ENCODE measurements at regions not wholly inside any gene's neighbourhood (a gene's known extent, or its start where the extent isn't known, plus 50 kb on each side); places are given as distances from the start of the nearest gene placed in this dataset.

DNA sequence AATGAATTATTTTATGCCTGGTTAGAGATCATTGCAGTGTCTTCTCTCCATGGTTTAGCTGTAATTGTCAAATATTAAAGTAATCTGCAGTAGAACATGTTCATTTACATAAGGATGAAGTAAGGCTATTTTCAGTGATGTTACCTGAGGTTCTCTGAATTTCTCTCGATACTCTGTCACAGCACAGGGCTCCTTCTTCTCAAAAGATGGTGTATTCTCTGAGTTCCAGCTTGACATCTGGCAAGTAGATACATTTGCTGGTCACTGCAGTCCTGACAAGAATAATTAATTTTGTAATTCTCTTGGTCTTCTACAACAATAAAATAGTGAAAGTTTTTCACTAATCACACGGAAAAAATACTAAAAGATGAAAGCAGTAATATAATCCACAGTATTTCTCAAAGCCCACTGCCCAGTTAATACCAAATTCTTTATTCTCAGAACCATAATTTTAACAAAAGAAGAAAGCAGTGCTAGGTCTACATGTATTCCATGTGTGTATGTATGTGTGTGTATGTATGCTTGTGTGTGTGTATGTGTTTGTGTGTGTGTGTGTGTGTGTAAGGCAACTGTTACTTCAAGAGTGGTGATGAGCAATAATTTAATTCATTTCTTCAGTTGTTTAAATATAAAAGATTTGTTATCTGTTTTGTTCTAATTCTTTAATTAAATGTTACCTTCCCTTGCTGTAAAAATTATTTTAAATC lies 1165.5 kb upstream of the SLC39A10 start:
- no peak overlapping the region for H3K9ac ChIP-seq (ENCODE audit: control insufficient read depth, insufficient read depth, low read length)
- no peaks in the 10 kb centered on the region for H3K4me1 ChIP-seq (ENCODE audit: control insufficient read depth, insufficient read depth, low read length)
- H3K4me3 ChIP-seq: no peak overlapping the region
- ChIA-PET RAD21 (ENCODE audit: unreplicated experiment) (no interaction called here), SMC1A (ENCODE audit: uncharacterized antibody, unreplicated experiment) (no interaction called here), POLR2A (no interaction called here), CTCF (no interaction called here)
- ATAC-seq (no peak), DNase-seq (ENCODE audit: low read depth, low spot score) (no peak), FAIRE-seq (no peak)
- H3K79me2 ChIP-seq (ENCODE audit: control insufficient read depth, insufficient read depth, low read length): no peaks in the 10 kb centered on the region
- no peaks in the 10 kb centered on the region for H3K36me3 ChIP-seq (ENCODE audit: control insufficient read depth in 2 of 2, insufficient read depth in 2 of 2, low read length in 1 of 2)
- no peak overlapping the region for H3K4me2 ChIP-seq (ENCODE audit: control insufficient read depth, insufficient read depth)
- H2AFZ ChIP-seq (ENCODE audit: control insufficient read depth, low read depth, low read length): no peak overlapping the region
- no peaks in the 10 kb centered on the region for H4K20me1 ChIP-seq (ENCODE audit: control insufficient read depth, insufficient read depth)
- intact Hi-C loops (cut with micrococcal nuclease; ENCODE audit: unreplicated experiment): no loop called here
- H3K9me3 ChIP-seq (replicated peaks; ENCODE audit: control insufficient read depth, insufficient read depth, low read length): no peaks in the 10 kb centered on the region
- in situ Hi-C loops (cut with MboI): no loop called here
- H3K27ac ChIP-seq (ENCODE audit: control insufficient read depth, insufficient read depth): no peak overlapping the region
- BruUV-seq (replicated peaks): no TSS peak
- TF ChIP-seq FOXK2 (IDR thresholded peaks at IDR 0.05): no peak
- TF ChIP-seq ZSCAN29 (IDR thresholded peaks at IDR 0.05): no peak
- TF ChIP-seq BCL3 (IDR thresholded peaks at IDR 0.05; ENCODE audit: borderline replicate concordance, insufficient read depth, low read depth, low read length, poor library complexity, severe bottlenecking): no peak
- no peak for TF ChIP-seq ZBTB33 (IDR thresholded peaks at IDR 0.05)
- no peak for TF ChIP-seq BCLAF1 (IDR thresholded peaks at IDR 0.05)
- no peak for TF ChIP-seq NFIC (IDR thresholded peaks at IDR 0.05; ENCODE audit: low read depth, low read length)
- TF ChIP-seq MYC (IDR thresholded peaks at IDR 0.05; ENCODE audit: insufficient read depth, insufficient read length, insufficient replicate concordance, low read length, severe bottlenecking): no peak
- TF ChIP-seq LARP7 (IDR thresholded peaks at IDR 0.05): no peak
- no peak for TF ChIP-seq IRF3 (IDR thresholded peaks at IDR 0.05)
- no peak for TF ChIP-seq ZNF217 (IDR thresholded peaks at IDR 0.05)
- WGBS (ENCODE audit: insufficient coverage, insufficient replicate concordance, low lambda C conversion rate, missing lambda C conversion rate): 0% methylated on average over 2 of the region's 2 CpGs
- no peaks in the 10 kb centered on the region for H3K27me3 ChIP-seq (replicated peaks in 1 of 2; ENCODE audit: control insufficient read depth in 2 of 2, insufficient read depth in 2 of 2, low read length in 1 of 2)

All from GM12878 (cell line).